ENCODE measurements at regions not wholly inside any gene's neighbourhood (a gene's known extent, or its start where the extent isn't known, plus 50 kb on each side); places are given as distances from the start of the nearest gene placed in this dataset.
"Not testable (repeated sequence)": the region's sequence is repeated elsewhere in the genome, so short reads cannot be mapped to it uniquely, and the experiment has no call there.

- no peak overlapping the region for H3K4me3 ChIP-seq
- H3K36me3 ChIP-seq (ENCODE audit: low read depth, missing control alignments) = no peaks in the 10 kb centered on the region
- TF ChIP-seq POLR2A (IDR thresholded peaks at IDR 0.05) (no peak), CTCF (IDR thresholded peaks at IDR 0.05) (no peak)
- H3K9me3 ChIP-seq = no peaks in the 10 kb centered on the region
- WGBS, 2 donors = 88 to 90% methylated on average over 3 of the region's 3 CpGs
- H3K27me3 ChIP-seq = no peaks in the 10 kb centered on the region
- no peak for DNase-seq
- H3K27ac ChIP-seq = no peak overlapping the region
- no peaks in the 10 kb centered on the region for H3K4me1 ChIP-seq
- intact Hi-C loops (cut with DNase I; ENCODE audit: low total_unique reads) = no loop called here
These were observed 172.5 kb upstream of the KLF7 start for GRCh38 chr2:207338220-207338607.

GRCh38 chr2:207338610-207339009, 172.9 kb upstream of the KLF7 start:
- Histone ChIP-seq H3K36me3 (ENCODE audit: low read depth, missing control alignments) (no peaks in the 10 kb centered on the region), H3K9me3 (no peaks in the 10 kb centered on the region), H3K4me1 (no peaks in the 10 kb centered on the region), H3K27ac (no peak overlapping the region), H3K4me3 (no peak overlapping the region), H3K27me3 (no peaks in the 10 kb centered on the region)
- TF ChIP-seq CTCF (IDR thresholded peaks at IDR 0.05) = no peak
- TF ChIP-seq POLR2A (IDR thresholded peaks at IDR 0.05) = no peak
- intact Hi-C loops (cut with DNase I; ENCODE audit: low total_unique reads) = no loop called here
- 82 to 88% methylated on average over 3 of the region's 3 CpGs for WGBS, 2 donors
- DNase-seq = no peak

- Histone ChIP-seq H3K36me3 (ENCODE audit: low read depth, missing control alignments) (no peaks in the 10 kb centered on the region), H3K27ac (no peak overlapping the region), H3K9me3 (no peaks in the 10 kb centered on the region), H3K4me1 (no peaks in the 10 kb centered on the region), H3K4me3 (no peak overlapping the region), H3K27me3 (no peaks in the 10 kb centered on the region)
- WGBS, 2 donors = 74 to 86% methylated on average over 9 of the region's 9 CpGs
- DNase-seq = no peak
- intact Hi-C loops (cut with DNase I; ENCODE audit: low total_unique reads) = no loop called here
- TF ChIP-seq CTCF (IDR thresholded peaks at IDR 0.05) (no peak), POLR2A (IDR thresholded peaks at IDR 0.05) (no peak)
These were observed 175.5 kb upstream of the KLF7 start for GRCh38 chr2:207341112-207341750.

GRCh38 chr2:207341804-207342203, 176.1 kb upstream of the KLF7 start:
- H3K4me1 ChIP-seq = no peaks in the 10 kb centered on the region
- no peak for DNase-seq
- no peak overlapping the region for H3K4me3 ChIP-seq
- H3K9me3 ChIP-seq = no peaks in the 10 kb centered on the region
- H3K27ac ChIP-seq = no peak overlapping the region
- no peaks in the 10 kb centered on the region for H3K36me3 ChIP-seq (ENCODE audit: low read depth, missing control alignments)
- intact Hi-C loops (cut with DNase I; ENCODE audit: low total_unique reads) = no loop called here
- TF ChIP-seq CTCF (IDR thresholded peaks at IDR 0.05) (no peak), POLR2A (IDR thresholded peaks at IDR 0.05) (no peak)
- no peaks in the 10 kb centered on the region for H3K27me3 ChIP-seq

- H3K27me3 ChIP-seq; H3K4me1 ChIP-seq; H3K9me3 ChIP-seq; intact Hi-C loops (cut with DNase I; ENCODE audit: low total_unique reads); H3K27ac ChIP-seq; H3K36me3 ChIP-seq (ENCODE audit: low read depth, missing control alignments); DNase-seq; H3K4me3 ChIP-seq: not testable (repeated sequence)
- 86% methylated on average over 9 to 12 of the region's 12 CpGs for whole genome bisulfite sequencing, 2 donors
These were observed 179.0 kb upstream of the KLF7 start for GRCh38 chr2:207344596-207345394.
